Psoas muscle (tissue), 7 donors: ENCODE measurements at regions not wholly inside any gene's neighbourhood (a gene's known extent, or its start where the extent isn't known, plus 50 kb on each side); places are given as distances from the start of the nearest gene placed in this dataset.

ENCODE experiments used
- ATAC-seq, 4 donors: fragments of 200-7000 bp; cut with Tn5 transposase; one replicate each; pipeline ENCODE4 v1.9.1; 2020; ENCODE audit warnings: moderate library complexity in 3 of 4, mild to moderate bottlenecking in 2 of 4
- DNase-seq, 2 donors: peaks; one replicate each; pipeline ENCODE4 v3.0.0-alpha.2; 2020
- H3K27ac ChIP-seq: fragments of 200-600 bp; one replicate; pipeline ENCODE4 v1.8.0; 2022
- H3K27me3 ChIP-seq, 3 donors: fragments of 200-600 bp in 1 of 3; one replicate each; pipeline versions ENCODE4 v1.6.1 to v1.8.0; 2013 to 2022; ENCODE audit warnings: low read length in 2 of 3, mild to moderate bottlenecking in 2 of 3, moderate library complexity in 1 of 3; ENCODE audit not compliant: insufficient read depth in 3 of 3
- H3K36me3 ChIP-seq, 2 donors: fragments of 200-600 bp in 1 of 2; one replicate each; pipeline versions ENCODE4 v1.6.1 to v1.8.0; 2013 to 2022; ENCODE audit warnings: low read depth in 1 of 2, mild to moderate bottlenecking in 1 of 2, moderate library complexity in 1 of 2; ENCODE audit not compliant: insufficient read depth in 1 of 2
- H3K4me1 ChIP-seq: fragments of 200-600 bp; one replicate; pipeline ENCODE4 v1.8.0; 2022
- H3K4me3 ChIP-seq: fragments of 200-600 bp; one replicate; pipeline ENCODE4 v1.8.0; 2022; ENCODE audit warnings: mild to moderate bottlenecking
- H3K9me3 ChIP-seq: fragments of 200-600 bp; one replicate; pipeline ENCODE4 v1.8.0; 2022
- WGBS, 3 donors: extraction: QIAGEN DNeasy Blood & Tissue Kit; methylation state at CpG; one replicate each; pipeline versions ENCODE4 v1.1.6 to v1.1.7; 2013; 5-methylcytosine and 5-hydroxymethylcytosine counted together
- intact Hi-C, 2 donors: fragments of 100-400 bp; cut with DNase I; formaldehyde crosslinking; loops; one replicate each; pipeline versions ENCODE4 v1.11.0 to v1.14.2; 2022
- TF ChIP-seq, protein P1 (sequence below): fragments of 200-600 bp; IDR thresholded peaks from one replicate; pipeline ENCODE4 v1.8.0; 2022; ENCODE audit warnings: antibody characterized with exemption
- donor health status: healthy with polysubstance abuse.
- donor health status: DM: no; HTN: no; CAD: no; lungs with moderate emphysema.
- donor health status: Bipolar disorder and iron deficiency.
- donor health status: healthy.
- donor health status: DM: yes; HTN: yes; CAD: no.
- donor health status: DM: no; HTN: no; CAD: no.
- donor health status: DM: yes; HTN: yes; CAD: no.

DNA sequence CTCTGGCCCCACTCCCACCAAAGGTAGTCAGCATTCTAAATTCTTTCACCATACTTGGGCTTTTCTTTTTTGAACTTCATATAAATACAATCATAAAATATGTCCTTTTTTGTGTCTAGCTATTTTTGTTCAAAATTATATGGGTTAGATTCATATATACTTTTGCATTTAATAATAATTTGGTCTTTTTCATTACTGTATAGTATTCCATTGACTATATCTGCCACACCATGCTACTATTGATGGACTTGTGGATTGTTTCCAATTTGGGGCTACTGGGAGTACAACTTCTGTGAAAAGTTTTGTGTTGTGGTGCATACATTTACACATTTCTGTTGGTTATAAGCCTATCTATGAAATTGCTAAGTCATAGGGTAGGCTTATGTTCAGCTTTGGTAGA lies 85.7 kb downstream of the GLUL start:
- intact Hi-C loops, result no loop called here
- Histone ChIP-seq H3K4me3 (no peak overlapping the region), H3K36me3 (no peaks in the 10 kb centered on the region), H3K27me3 (no peaks in the 10 kb centered on the region), H3K4me1 (peaks cover 12% of the 10 kb centered on the region), H3K9me3 (no peaks in the 10 kb centered on the region), H3K27ac (no peak overlapping the region)
- DNase-seq, result no peak
- TF ChIP-seq, protein P1, sequence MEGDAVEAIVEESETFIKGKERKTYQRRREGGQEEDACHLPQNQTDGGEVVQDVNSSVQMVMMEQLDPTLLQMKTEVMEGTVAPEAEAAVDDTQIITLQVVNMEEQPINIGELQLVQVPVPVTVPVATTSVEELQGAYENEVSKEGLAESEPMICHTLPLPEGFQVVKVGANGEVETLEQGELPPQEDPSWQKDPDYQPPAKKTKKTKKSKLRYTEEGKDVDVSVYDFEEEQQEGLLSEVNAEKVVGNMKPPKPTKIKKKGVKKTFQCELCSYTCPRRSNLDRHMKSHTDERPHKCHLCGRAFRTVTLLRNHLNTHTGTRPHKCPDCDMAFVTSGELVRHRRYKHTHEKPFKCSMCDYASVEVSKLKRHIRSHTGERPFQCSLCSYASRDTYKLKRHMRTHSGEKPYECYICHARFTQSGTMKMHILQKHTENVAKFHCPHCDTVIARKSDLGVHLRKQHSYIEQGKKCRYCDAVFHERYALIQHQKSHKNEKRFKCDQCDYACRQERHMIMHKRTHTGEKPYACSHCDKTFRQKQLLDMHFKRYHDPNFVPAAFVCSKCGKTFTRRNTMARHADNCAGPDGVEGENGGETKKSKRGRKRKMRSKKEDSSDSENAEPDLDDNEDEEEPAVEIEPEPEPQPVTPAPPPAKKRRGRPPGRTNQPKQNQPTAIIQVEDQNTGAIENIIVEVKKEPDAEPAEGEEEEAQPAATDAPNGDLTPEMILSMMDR, result no peak
- ATAC-seq, result no peak

DNA sequence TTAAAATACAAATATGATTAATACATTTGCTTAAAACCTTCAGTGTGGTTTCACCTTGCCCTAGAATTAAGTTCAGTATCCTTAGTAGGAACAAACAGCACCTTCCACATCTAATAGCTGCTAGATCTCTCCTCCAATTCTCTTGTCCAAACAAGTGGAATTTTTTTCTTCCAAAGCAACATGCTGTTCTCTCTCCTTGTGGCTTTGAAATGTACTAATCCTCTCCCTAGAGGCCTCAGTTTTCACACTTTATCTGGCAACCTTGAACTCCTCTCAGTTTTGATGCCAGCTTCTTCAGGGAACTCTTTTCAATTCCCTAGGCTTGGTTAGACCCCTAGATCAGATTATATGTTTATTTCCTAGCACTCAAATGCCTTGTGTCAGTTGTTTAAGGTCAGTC lies 87.0 kb downstream of the GLUL start:
- no peak overlapping the region for H3K4me3 ChIP-seq
- H3K9me3 ChIP-seq, result no peaks in the 10 kb centered on the region
- intact Hi-C loops, result loop anchor here in 1 of 2 donors (5.0 kb wide), 1 partner anchor 93 kb away; no protein-coding TSS in a partner anchor
- DNase-seq (no peak), ATAC-seq (peak in 1 of 4 donors; percentile 55)
- H3K27ac ChIP-seq, result no peak overlapping the region
- peaks cover 16% of the 10 kb centered on the region for H3K4me1 ChIP-seq
- TF ChIP-seq, protein P1, result no peak
- no peaks in the 10 kb centered on the region for H3K36me3 ChIP-seq
- H3K27me3 ChIP-seq, result no peaks in the 10 kb centered on the region

DNA sequence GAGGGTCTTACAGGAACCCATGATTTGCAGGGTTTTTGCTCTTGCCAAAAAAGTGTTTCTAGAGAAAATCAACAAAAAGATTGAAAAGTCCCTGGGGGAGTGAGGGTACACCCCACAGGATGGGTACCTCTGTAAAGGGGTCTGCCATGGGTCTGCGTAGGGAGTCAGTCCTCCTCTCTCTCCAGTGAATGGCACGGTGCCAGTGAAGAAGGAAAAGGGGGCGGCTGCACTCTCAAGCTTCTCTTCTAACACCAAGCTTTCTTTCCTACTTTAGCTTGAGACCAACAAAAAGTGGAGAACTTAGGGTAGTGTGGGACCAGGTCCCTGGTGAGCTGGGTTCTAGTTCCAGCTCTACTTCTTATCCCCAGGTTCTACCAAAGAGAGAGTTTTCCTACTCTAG lies 87.4 kb downstream of the GLUL start:
- 53 to 57% (median 56%) methylated on average over 3 of the region's 3 CpGs for WGBS, 3 donors
- no peaks in the 10 kb centered on the region for H3K36me3 ChIP-seq
- no peaks in the 10 kb centered on the region for H3K27me3 ChIP-seq
- no peak overlapping the region for H3K4me3 ChIP-seq
- TF ChIP-seq, protein P1, result no peak
- ATAC-seq (peak in 1 of 4 donors; percentile 7), DNase-seq (no peak)
- intact Hi-C loops, result loop anchor here in 1 of 2 donors (5.0 kb wide), 1 partner anchor 93 kb away; no protein-coding TSS in a partner anchor
- H3K4me1 ChIP-seq, result peaks cover 16% of the 10 kb centered on the region
- H3K27ac ChIP-seq, result no peak overlapping the region
- H3K9me3 ChIP-seq, result no peaks in the 10 kb centered on the region

DNA sequence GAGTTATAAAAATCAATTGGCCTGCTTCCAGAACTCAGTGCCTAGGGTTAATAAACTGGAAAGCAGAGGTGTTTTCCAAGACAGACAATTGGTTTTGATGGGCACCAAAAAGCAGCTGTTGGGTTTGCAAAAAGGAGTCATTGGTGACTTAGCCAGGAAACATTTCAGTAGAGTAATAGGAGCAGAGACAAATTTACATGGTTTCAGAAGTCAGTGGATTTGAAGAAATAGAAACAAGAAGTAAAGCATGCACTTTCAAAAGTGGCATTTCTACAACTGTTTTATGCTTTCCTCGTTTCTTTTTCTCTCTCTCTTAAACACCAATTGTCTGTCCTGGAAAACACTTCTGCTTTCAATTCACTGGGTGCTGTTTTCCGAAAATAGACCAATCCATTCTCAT lies 87.8 kb downstream of the GLUL start:
- TF ChIP-seq, protein P1, result no peak

DNA sequence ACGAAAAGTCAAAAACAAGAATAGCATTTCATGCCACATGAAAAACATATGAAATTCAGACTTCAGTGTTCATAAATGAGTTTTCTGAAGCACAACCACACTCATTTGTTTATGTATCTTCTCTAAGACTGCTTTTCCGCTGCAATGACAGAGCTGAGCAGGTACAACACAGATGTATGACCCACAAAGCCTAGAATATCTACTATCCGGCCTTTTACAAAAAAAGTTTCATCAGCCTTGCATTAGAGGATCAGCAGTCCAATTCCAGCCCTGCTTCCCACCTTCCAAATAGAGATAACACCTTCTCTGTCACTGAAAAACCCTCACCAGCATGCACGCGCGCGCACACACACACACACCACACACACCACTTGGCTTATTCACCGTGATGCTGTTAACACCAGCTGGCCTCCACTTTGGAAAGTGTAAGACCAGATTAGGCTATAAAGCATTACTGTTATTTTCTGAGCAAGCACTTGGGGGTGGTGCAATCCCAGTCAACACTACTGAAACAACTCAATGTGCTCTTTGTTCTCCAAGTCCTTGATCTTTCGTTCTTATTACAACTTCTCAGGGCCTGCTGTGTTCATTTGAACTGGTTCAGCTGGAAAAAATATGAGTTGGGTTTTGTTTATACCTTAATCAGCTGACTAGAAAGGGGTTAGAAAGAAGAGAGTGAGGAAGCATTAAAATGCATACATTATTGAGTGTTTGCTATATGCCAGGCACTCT lies 90.0 kb downstream of the GLUL start:
- ATAC-seq, result peak; percentile 58 to 78 (median 65)

More for the DNA sequence above, 87.8 kb downstream of the GLUL start:
- Histone ChIP-seq H3K9me3 (no peaks in the 10 kb centered on the region), H3K27me3 (no peaks in the 10 kb centered on the region), H3K4me3 (no peak overlapping the region), H3K36me3 (no peaks in the 10 kb centered on the region), H3K27ac (no peak overlapping the region), H3K4me1 (peaks cover 16% of the 10 kb centered on the region)
- DNase-seq, result no peak
- WGBS, 3 donors, result 32 to 49% (median 48%) methylated on average over 2 of the region's 2 CpGs
- ATAC-seq, result peak in 1 of 4 donors; percentile 28
- intact Hi-C loops, result loop anchor here in 1 of 2 donors (5.0 kb wide), 1 partner anchor 94 kb away; no protein-coding TSS in a partner anchor

More for the DNA sequence above, 90.0 kb downstream of the GLUL start:
- 75 to 77% (median 77%) methylated on average over 9 of the region's 9 CpGs for WGBS, 3 donors
- Histone ChIP-seq H3K4me3 (no peak overlapping the region), H3K4me1 (peaks cover 16% of the 10 kb centered on the region), H3K36me3 (no peaks in the 10 kb centered on the region), H3K9me3 (no peaks in the 10 kb centered on the region), H3K27ac (no peak overlapping the region), H3K27me3 (no peaks in the 10 kb centered on the region)
- no peak for DNase-seq
- intact Hi-C loops, result loop anchor here in 1 of 2 donors (5.0 kb wide), 1 partner anchor 96 kb away; no protein-coding TSS in a partner anchor
- TF ChIP-seq, protein P1, result no peak
